ENCODE measurements at regions not wholly inside any gene's neighbourhood (a gene's known extent, or its start where the extent isn't known, plus 50 kb on each side); places are given as distances from the start of the nearest gene placed in this dataset.
"Not testable (repeated sequence)": the region's sequence is repeated elsewhere in the genome, so short reads cannot be mapped to it uniquely, and the experiment has no call there.

- DNase-seq: no peak
Observed at GRCh38 chrX:940691-941090, 271.8 kb downstream of the CRLF2 start.

GRCh38 chrX:936979-937769 lies 275.3 kb downstream of the CRLF2 start:
- no peak for DNase-seq

- DNase-seq: no peak
Observed at GRCh38 chrX:933611-934010, 278.8 kb downstream of the CRLF2 start.

GRCh38 chrX:928606-929005 lies 283.8 kb downstream of the CRLF2 start:
- no peak for DNase-seq

- DNase-seq: no peak
Observed at GRCh38 chrX:926991-927390, 285.5 kb downstream of the CRLF2 start.

- DNase-seq: no peak
Observed at GRCh38 chrX:926070-926469, 286.4 kb downstream of the CRLF2 start.

- no peak for DNase-seq
Observed at GRCh38 chrX:925652-926061, 286.8 kb downstream of the CRLF2 start.

GRCh38 chrX:925094-925493 lies 287.4 kb downstream of the CRLF2 start:
- no peak for DNase-seq

- DNase-seq: no peak
Observed at GRCh38 chrX:924017-924416, 288.4 kb downstream of the CRLF2 start.

- DNase-seq: no peak
Observed at GRCh38 chrX:920234-920799, 289.7 kb downstream of the SHOX start.

GRCh38 chrX:916230-916599 lies 285.6 kb downstream of the SHOX start:
- no peak for DNase-seq

- no peak for DNase-seq
Observed at GRCh38 chrX:915427-916229, 285.0 kb downstream of the SHOX start.

GRCh38 chrX:914206-914605 lies 283.6 kb downstream of the SHOX start:
- DNase-seq: no peak

GRCh38 chrX:912677-913076 lies 282.1 kb downstream of the SHOX start:
- no peak for DNase-seq

GRCh38 chrX:909068-909467 lies 278.5 kb downstream of the SHOX start:
- not testable (repeated sequence) for DNase-seq

GRCh38 chrX:906586-906985 lies 276.0 kb downstream of the SHOX start:
- DNase-seq: no peak

GRCh38 chrX:905848-906566 lies 275.4 kb downstream of the SHOX start:
- DNase-seq: no peak

- DNase-seq: no peak
Observed at GRCh38 chrX:903116-903515, 272.5 kb downstream of the SHOX start.

GRCh38 chrX:896256-896655 lies 265.7 kb downstream of the SHOX start:
- no peak for DNase-seq

- no peak for DNase-seq
Observed at GRCh38 chrX:889966-890651, 259.5 kb downstream of the SHOX start.

- DNase-seq: not testable (repeated sequence)
Observed at GRCh38 chrX:887724-888123, 257.1 kb downstream of the SHOX start.

- DNase-seq: no peak
Observed at GRCh38 chrX:883588-883987, 253.0 kb downstream of the SHOX start.
